ENCODE measurements at regions not wholly inside any gene's neighbourhood (a gene's known extent, or its start where the extent isn't known, plus 50 kb on each side); places are given as distances from the start of the nearest gene placed in this dataset.

- no peak for DNase-seq (ENCODE audit: low read depth)
These were observed 234.5 kb downstream of the GLRX3 start for GRCh38 chr10:130370721-130371120.

DNA sequence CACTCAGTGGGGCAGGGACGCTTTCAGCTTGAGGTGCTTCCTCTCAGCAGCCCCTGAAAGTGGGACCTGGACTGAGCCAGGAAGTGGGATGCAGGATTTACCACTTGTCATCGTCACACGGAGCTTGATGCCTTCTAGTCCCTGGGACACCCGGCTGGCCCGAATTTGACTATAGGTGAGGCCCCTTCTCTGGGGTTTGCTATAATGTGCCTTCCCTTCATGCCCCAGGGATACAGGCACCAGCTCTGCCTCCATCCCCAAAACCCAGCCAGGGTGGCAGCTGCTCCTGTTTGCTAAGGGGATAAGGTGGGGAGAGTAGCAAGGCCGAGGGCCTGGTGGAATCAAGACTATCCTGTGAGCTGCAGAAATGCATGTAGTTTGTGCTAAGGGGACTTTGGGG, 235.0 kb downstream of the GLRX3 start:
- no peak for DNase-seq (ENCODE audit: low read depth)

DNA sequence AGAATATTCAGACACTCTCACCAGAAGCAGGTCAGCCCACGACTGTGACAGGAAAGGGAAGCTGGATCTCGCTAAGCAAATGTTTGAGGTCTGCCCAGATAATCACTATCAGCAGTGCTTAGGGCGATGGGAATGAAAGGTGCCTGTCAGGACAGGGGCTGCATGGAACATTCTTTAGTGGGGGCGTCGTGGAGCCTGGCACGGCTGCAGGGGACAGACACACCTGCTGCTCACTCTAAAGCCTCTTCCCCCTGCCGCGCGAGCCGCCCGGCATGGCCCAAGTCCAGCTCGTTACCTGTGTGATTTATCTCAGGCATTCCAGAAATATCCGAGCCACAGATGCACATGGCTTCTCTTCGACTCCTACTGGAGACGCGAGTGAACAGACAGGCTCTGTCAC, 235.5 kb downstream of the GLRX3 start:
- no peak for DNase-seq (ENCODE audit: low read depth)

DNA sequence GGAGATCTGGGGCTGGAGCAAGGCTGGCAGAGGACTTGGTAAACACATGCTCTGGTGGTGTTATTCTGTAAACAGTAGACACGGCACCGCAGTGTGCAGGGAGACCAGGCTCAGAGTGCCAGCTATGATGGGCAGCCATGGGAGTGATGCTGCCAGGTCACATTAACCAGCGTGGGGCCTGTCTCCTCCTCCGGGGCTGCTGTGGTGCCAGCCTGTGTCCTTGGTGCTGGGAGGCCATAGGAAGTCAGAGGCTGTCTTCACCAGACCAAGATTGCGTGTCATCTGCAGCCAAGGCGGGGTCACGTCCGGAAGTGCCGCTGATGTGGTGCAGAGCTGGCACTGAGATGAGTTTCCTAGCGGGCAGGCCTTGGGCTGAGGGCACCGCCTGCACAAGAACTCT, 236.0 kb downstream of the GLRX3 start:
- DNase-seq (ENCODE audit: low read depth) = no peak

DNA sequence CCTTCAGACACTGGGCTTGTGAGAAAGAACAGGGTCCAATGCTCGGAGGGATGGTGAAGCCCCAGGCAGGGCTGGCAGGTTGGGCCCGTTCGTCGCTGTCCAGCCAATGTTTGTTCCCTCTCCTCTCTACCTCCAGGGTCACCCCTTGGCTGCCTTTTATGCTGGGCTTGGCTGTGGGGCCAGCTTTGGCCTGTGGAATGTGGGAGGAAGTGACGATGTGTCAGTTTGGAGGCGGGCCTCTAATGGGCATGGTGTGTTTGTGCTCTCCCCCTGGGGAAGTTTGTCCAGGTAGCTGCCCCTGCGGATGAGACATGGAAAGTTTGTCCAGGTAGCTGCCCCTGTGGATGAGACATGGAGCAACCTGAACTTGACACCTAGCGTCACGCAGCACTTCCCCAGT, 236.7 kb downstream of the GLRX3 start:
- DNase-seq (ENCODE audit: low read depth) = no peak

DNA sequence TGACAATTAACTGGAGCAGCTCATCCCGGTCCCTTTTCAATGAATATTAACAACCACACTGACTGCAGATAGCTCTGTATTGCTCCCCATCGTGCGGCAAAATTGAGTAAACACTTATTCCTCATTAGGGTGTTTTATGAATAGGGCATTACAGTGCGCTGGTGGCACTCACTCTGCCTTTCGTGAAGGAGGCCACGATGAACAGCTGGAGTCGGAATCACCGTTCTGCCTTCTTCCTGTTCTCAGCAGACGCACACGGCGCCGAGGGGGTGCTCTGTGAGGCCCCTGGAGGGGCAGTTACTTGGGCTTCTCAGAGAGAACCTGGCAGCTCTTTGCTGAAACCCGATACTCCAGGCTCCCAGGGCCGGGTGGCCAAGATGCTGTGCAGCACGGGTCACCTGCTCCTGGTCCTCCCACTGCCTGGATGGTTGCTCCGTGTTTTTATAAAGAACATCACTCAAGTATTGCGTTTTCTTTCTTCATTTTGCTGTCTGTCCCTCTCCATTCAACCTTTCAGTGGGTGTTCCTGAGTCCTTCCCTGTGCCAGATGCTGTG, 241.9 kb downstream of the GLRX3 start:
- DNase-seq (ENCODE audit: low read depth) = no peak

DNA sequence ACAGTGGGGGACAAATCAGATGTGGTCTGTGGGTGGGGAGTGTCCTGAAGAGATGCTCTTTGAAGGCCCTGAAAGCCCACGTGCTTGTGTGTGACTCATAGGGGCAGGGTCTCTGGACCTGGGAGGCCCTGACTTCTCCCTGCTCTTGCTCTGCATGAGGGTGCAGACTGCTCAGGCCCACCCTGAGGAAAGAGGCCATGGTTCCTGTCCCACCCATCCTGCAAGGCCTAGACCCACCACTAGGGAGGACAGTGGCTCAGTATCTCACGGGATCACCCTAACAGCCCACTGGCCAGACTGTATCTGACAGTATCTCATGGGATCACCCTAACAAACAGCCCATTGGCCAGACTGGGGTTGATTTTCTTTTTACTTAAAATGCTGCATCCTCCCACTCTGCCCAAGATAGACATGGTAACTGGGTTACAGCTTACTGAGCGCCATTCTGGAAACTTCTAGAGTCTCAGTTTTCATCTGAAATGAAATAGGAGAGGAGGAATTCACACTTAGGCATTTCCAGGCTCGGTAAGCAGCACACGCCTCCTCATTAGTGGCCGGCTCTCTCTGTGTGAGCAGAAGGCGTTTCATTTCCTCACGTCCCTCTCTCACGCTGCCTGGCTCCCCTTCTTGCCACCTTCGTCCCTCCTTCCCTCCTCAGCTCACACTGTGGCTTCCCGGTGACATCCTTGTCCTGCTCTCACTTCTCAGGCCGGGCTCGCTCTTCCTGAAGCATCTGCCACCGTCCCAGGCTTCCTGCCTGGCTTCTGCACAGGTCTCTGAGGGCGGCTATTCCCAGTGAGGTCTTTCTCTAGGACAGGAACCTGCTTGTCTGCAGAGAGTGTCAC, 242.6 kb downstream of the GLRX3 start:
- DNase-seq (ENCODE audit: low read depth) = no peak

DNA sequence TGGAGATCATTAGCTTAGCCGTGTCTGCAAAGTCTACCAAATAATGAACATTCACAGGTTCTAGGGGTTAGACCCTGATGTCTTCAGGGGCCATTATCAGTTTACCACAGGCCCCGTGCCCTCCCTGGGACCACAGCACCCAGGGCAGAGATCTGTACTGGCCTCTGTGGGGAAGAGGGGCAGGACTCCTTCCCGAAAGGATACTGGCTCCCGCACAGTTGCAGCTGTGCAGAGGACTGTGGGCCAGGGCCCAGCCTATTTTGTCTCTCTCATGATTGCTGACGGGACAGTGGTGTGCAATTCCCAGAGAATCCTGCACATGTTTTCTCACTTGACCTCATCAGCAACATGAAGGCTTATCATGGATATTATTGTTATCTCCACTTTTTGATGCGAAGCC, 243.9 kb downstream of the GLRX3 start:
- no peak for DNase-seq (ENCODE audit: low read depth)

- DNase-seq (ENCODE audit: low read depth) = no peak
These were observed 245.8 kb downstream of the GLRX3 start for GRCh38 chr10:130382031-130382430.

DNA sequence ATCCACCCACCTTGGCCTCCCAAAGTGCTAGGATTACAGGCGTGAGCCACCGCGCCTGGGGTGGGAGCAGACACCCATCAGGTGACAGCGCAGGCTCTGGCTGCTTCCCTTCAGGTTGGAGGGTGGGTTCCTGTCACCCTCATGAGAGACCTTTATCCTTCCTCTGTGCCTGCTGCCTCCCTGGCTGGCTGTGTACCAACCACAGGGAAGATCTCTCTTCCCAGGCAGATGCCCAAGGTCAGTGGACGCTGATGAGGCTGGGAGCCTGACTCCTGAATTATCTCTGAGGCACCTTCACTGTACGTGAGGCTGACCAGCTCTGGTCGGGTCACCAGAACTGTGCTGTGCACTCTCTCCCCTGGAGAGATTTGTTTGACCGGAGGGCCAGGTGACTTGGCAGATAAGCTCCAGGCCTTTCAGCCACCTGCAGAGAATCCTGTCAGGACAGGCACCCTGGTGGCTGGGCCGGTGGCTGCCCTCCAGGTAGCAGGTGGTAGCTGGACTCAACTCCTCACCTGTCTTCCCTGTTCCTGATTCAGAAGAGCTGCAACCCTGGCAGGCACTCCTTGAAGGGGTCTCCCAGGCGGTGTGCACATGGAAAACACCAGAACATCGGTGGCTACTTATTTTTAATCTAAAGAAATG, 251.9 kb downstream of the GLRX3 start:
- DNase-seq (ENCODE audit: low read depth) = no peak

- DNase-seq (ENCODE audit: low read depth) = no peak
These were observed 252.6 kb downstream of the GLRX3 start for GRCh38 chr10:130388746-130389145.

GRCh38 chr10:130389906-130390305, 253.7 kb downstream of the GLRX3 start:
- no peak for DNase-seq (ENCODE audit: low read depth)

DNA sequence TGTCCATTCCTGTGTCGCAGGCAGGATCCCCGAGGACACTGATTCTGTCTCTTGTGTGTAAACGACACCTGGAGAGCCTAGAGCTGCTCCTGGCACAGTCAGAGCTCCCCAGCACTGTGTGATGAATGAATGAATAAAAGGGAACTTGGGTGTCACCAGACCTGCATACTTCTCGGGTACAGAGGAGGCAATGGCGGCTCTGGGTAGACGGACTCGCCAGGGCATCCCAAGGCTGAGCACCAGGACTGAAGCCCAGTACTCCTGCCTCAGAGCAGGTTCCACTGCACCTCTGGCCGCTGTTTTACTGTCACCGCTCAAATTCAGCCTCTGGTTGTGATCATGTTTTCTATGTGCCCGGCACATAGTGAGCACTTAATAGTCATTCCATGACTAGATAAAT, 255.8 kb downstream of the GLRX3 start:
- no peak for DNase-seq (ENCODE audit: low read depth)

- no peak for DNase-seq (ENCODE audit: low read depth)
These were observed 257.2 kb downstream of the GLRX3 start for GRCh38 chr10:130393342-130393741.

DNA sequence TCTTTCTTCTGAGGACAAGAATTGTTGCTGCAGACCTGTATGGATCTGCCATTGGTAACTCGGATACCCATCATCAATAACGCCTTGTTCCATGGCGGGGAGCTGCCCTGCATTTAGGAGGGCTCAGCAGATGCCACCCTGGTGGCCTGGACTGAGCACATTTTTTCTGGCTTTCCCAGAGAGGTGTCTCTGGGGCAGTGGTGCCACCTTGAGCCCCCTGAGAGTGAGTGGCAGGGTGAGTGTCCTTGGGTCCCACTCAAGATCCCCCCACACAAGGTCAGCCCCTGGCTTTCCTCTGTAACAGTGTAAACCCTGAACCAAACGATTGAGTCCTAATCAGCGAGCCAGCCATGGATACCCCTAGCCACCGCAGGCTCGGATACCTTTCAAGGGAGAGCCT, 258.6 kb downstream of the GLRX3 start:
- no peak for DNase-seq (ENCODE audit: low read depth)

DNA sequence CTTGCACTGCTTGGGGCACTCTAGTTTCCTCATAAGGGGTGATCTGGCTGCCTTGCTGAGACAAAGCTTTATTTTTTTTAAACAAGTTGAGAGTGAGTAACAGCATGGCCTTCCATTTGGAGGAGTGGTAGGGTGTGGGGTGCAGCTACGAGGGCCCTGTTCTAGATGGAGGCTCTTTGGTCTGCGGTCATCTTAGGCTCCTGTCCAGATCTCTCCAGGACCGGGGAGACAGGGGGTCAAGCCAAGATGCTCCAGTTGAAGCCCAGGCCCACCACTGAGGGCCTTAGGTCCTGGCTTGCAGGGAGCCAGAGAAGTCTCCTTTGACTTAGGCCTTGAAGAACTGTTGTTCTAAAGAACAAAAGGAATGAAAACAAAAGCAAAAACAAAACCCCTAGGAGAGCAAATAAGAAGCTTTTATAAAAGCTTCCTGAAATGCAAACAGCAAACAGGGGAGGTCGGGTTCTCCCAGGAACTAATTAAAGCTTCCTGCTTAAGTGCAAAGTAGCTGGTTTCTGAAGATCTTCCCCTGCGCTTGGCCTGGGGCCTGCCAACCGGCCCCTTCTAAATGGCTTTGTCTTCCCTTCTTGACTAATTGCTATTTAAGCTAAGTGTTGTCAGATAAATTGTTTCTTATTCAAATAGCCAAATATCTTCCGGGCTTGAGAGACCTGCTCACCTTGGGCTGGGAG, 259.2 kb downstream of the GLRX3 start:
- no peak for DNase-seq (ENCODE audit: low read depth)

GRCh38 chr10:130396044-130396443, 259.9 kb downstream of the GLRX3 start:
- DNase-seq (ENCODE audit: low read depth) = no peak

- no peak for DNase-seq (ENCODE audit: low read depth)
These were observed 262.2 kb downstream of the GLRX3 start for GRCh38 chr10:130398090-130398994.

GRCh38 chr10:130399425-130399950, 263.3 kb downstream of the GLRX3 start:
- no peak for DNase-seq (ENCODE audit: low read depth)

DNA sequence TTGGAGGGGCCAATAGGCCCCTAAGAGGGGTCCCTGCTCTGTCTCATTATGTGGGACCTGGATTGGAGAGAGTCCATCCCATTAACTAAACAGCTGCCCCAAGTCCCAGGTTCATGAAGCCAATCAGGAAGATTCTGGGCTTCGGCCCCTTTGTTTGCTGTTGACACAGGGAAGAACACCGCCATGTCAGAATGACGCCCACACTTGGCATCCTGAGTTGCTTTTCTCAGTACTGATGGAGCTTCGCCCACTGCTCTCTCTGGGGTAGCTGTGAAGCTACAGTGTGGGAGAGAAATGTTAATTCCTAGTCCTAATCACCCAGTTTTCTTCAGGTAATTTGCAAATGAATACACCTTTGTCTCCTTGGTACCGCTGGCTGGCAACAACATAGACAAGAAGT, 264.7 kb downstream of the GLRX3 start:
- no peak for DNase-seq (ENCODE audit: low read depth)
